Erythroblast (primary cell): ENCODE measurements at regions not wholly inside any gene's neighbourhood (a gene's known extent, or its start where the extent isn't known, plus 50 kb on each side); places are given as distances from the start of the nearest gene placed in this dataset.

Experiments
- GATA1 ChIP-seq: IDR thresholded peaks from 2 replicates; pipeline ENCODE4 v1.6.1; 2011; ENCODE audit warnings: low read depth, mild to moderate bottlenecking, control low read depth, low read length, moderate library complexity
- POLR2A ChIP-seq: IDR thresholded peaks from 2 replicates; pipeline ENCODE4 v1.6.1; 2011; ENCODE audit warnings: mild to moderate bottlenecking, low read length

DNA sequence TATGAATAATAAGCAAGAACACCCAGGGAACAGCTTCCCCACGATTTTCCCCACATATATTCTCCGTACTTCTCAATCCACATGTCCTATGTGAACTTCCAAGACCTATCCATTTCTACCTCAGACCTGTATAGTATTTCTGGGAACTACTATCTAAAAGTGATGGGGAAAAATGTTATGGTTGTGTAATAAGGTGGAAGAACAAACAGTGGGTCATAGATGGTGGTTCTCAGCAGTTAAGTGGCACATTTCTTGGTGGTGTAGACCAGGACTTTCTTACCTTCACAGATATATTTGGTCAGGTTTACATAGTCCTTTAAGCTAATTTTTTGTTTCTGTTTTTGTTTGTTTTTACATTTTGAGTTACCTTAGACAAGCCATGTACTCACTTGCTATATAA, 675.1 kb downstream of the GBE1 start:
- TF ChIP-seq POLR2A (no peak), GATA1 (no peak)
